IPS-18c (cell line): ENCODE measurements at regions not wholly inside any gene's neighbourhood (a gene's known extent, or its start where the extent isn't known, plus 50 kb on each side); places are given as distances from the start of the nearest gene placed in this dataset.

Source experiments
- H3K4me3 ChIP-seq: 2 replicates; pipeline ENCODE4 v1.7.0; 2013; ENCODE audit warnings: low read depth, mild to moderate bottlenecking, low read length, moderate library complexity; ENCODE audit not compliant: insufficient read depth
- H3K9me3 ChIP-seq: one replicate; pipeline ENCODE4 v1.6.1; 2013; ENCODE audit warnings: mild to moderate bottlenecking, low read length, moderate library complexity; ENCODE audit not compliant: control insufficient read depth, insufficient read depth

DNA sequence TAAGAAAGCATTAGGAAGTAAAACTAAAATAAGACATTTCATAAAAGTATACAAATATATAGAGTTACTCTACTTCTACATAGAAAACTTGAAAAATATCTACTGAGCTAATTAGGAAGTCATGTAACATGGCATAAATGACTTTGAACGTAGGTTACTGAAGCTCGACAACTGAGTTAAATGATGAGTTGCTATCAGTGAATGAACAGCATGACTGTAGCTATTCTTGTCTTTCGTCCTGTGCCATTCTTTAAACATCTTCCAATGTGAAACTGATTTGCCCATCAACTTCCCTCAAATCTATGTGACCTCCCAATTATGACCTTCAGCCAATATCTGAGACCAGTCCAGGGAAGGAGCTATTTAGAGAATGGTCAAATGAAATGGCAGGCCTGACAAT, 113.5 kb upstream of the NEBL start:
- no peak overlapping the region for H3K4me3 ChIP-seq
- peaks cover 2% of the 10 kb centered on the region for H3K9me3 ChIP-seq

DNA sequence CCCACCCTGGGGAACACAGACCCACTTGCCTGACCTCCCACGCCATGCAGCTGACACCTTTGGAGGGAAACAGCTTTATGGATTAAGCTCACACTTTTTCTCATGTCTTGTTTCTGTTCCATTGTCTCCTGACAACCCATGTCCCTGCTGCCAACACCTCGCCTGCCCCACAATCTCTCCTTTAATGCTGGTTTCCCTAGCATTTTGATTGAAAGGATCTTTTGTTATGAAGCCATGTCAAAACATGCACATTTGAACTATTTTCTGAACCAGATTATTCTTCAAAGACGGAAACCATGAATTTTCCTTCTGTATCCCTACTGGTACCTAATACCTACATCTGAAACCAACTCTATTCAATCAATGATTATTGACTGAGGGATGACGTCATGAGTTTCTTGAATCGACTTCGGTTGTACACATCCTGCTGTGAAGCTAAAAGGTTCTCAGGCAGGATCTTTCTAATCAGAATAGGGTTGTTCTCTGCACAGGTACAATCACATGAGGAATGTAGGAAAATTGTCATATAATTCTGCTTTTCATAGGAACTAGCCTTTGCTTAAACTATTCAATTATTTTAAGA, 106.2 kb upstream of the NEBL start:
- Histone ChIP-seq H3K4me3 (no peak overlapping the region), H3K9me3 (no peaks in the 10 kb centered on the region)

DNA sequence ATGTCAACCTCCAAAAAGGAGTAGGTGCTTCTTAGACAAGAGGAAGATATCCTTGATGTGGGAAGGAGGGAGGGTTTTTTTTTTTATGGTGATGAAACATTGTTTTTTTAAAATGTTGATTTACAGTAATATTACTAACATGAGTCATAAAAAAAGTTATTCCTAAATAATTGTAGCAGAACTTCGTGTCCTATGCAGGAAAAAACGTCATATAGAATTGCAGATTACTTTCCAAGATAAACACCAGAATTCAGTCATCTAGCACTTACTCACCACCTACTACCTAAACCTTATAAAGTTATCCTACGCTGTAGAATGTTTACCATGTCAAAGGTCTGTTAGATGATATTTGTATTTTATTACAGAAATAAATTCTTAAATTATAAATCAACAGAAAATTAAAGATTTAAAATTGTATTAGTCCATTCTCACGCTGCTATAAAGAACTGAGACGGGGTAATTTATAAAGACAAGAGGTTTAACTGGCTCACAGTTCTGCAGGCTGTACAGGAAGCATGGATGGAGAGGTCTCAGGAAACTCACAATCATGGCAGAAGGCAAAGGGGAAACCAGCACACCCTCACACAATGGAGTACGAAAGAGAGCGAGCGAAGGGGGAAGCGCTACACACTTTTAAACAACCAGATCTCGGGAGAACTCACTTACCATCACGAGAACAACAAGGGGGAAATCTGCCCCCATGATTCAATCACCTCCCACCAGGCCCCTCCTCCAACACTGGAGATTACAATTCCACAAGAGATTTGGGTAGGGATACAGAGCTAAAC, 105.2 kb upstream of the NEBL start:
- H3K9me3 ChIP-seq: no peaks in the 10 kb centered on the region
- H3K4me3 ChIP-seq: no peak overlapping the region

DNA sequence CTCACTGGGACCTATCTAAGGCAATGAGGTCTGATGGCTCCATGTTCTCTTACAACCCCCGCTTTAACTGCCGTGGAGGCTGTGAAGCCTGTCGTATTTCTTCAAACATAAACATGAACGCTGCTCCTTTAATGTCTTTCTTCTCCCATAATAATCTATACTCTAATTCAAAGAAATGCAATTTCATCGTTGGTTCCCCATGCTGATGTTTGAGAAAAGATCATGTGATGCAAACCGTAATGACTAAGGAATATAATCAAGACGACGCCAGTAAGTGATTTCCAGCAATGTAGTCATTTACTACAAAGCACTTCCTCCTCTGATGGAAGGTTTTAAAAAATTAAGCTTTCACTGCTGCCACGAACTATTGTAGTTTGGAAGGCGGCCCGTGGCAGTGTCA, 102.6 kb upstream of the NEBL start:
- H3K4me3 ChIP-seq: no peak overlapping the region
- H3K9me3 ChIP-seq: no peaks in the 10 kb centered on the region

DNA sequence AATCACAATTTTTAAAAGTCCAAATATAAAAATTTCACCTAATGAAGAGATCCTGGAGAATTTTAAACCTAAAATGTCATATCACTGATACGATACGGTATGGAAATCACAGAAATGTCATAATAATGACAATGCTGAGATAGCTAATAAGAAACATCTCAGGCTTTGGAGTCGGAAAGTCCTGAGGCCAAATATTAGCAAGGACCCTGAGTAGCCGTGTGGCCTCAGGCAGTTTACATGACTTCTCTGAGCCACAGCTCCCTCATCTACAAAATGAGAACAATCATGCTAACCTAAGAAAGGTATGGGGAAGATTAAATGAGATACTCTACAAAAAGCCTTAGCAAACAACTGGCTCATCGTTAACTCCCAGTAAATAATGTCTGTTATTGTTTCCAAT, 100.9 kb upstream of the NEBL start:
- Histone ChIP-seq H3K4me3 (no peak overlapping the region), H3K9me3 (no peaks in the 10 kb centered on the region)

DNA sequence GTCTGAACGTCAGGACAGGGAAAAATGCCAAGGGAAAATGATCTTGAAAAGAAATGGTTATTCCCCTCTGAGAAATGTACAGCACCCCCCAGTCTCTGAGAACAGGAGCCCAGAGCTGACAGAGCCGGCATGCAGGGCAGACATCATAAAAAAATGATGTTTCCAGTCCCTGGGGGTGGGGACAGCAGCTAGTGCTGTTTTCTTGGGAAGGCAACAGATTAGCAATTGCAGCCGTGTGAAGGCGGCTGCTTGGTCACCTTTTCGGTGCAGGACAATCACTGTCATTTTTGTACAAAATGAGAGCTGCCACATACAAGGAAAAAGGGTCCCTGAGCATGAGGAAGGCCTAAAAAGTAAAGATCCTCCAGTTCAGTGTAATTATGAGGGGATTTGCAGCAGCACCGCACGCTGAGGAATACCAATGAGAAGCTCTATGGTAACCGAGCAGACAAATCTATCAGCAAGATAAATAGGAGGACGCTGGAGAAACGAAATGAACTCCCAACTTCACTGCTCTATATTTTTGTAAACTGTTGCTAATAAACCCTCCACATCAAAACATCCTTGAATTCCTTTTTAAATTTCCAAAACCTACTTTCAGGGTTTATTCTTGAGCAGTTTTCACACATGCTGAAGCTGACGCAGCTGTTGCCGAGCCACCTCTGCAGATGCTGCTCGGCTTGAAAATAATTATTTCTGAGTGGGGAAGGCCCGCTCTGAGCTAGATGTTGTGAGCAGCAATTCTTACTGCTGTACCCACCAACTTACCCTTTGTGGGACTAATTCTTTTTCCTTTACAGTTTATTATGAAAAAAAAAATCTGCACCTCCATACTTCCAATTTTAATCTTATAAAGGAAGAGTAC, 98.2 kb upstream of the NEBL start:
- no peak overlapping the region for H3K4me3 ChIP-seq

DNA sequence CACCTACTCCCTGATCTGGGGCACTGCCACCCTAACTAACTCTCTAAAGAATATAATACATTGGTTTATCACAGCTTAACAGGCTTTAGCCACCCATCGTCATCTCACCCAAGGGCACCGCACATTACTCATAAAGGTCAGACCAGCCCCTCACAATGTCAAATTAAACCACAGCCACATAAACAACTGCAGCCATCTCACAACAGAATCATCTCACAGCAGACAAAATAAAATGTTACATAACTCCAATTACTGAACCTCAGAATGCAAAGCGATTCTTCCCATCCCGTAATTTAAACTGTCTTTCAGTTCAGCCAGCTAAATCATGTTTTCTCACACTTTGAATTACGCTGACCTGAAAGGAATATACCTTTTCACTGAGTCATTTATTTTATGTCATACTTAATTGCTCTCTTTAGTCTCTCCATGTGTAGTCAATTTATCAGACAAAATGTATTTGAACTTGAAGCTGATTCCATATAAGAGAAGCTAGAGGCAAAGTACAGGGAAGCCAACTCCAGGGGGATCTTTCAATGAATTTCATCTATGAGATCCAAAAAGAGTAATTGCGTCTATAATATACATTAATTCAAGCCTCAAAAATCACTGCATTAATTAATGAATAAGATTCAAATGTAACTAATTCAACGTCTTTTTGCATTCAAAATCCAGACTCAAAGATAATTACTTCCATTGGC, 96.9 kb upstream of the NEBL start:
- Histone ChIP-seq H3K4me3 (no peak overlapping the region), H3K9me3 (no peaks in the 10 kb centered on the region)

More for the DNA sequence above, 98.2 kb upstream of the NEBL start:
- H3K9me3 ChIP-seq: no peaks in the 10 kb centered on the region

DNA sequence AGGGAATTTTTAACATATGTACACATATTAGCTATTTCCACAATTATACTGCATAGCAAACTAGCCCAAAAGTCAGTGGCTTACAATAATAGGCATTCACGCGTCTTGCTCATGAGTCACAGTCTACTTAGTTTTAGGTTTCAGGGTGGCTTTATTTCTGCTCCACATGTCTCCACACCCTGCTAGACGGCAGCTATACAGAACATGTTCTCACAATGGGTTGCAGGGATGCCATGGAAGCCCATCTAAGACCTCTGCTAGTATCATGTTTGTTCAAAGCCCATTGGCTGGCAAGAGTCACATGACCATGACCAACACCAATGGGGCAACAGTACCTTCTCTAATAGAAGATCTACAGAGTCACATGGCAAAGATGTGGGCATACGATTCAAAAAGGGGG, 96.3 kb upstream of the NEBL start:
- no peaks in the 10 kb centered on the region for H3K9me3 ChIP-seq
- no peak overlapping the region for H3K4me3 ChIP-seq

DNA sequence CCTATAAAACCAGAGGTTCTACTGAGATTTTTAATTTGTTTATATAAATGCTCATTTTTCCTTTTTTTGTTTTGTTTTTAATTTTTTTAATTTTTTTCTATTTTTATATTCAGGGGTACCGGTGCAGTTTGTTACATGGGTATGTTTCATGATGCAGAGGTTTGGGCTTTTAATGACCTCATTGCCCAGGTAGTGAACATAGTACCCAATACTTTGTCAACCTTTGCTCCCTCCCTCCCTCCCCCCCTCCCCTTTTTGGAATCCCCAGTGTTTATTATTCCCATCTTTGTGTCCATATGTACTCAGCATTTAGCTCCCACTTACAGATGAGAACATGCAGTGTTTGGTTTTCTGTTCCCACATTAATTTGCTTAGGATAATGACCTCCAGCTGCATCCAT, 94.4 kb upstream of the NEBL start:
- Histone ChIP-seq H3K4me3 (no peak overlapping the region), H3K9me3 (no peaks in the 10 kb centered on the region)

DNA sequence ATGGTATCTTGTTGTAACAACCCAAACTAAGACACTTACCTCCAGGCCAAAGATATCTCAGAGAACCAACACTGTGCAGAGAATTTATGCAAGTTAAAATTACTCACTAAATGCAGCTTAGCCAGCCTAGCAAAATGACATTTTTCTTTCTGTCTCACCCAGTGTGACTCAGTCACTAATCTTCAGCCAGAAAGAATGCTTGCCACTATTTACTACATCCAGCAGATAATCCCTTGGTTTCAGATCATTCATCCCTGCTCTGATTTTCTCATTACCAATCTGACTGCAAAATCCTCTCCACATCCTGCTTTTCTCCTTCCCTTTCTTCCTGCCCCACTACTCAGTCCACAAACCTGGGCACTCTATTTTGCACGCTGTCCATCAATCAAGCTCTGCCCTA, 93.5 kb upstream of the NEBL start:
- H3K9me3 ChIP-seq: no peaks in the 10 kb centered on the region
- no peak overlapping the region for H3K4me3 ChIP-seq

DNA sequence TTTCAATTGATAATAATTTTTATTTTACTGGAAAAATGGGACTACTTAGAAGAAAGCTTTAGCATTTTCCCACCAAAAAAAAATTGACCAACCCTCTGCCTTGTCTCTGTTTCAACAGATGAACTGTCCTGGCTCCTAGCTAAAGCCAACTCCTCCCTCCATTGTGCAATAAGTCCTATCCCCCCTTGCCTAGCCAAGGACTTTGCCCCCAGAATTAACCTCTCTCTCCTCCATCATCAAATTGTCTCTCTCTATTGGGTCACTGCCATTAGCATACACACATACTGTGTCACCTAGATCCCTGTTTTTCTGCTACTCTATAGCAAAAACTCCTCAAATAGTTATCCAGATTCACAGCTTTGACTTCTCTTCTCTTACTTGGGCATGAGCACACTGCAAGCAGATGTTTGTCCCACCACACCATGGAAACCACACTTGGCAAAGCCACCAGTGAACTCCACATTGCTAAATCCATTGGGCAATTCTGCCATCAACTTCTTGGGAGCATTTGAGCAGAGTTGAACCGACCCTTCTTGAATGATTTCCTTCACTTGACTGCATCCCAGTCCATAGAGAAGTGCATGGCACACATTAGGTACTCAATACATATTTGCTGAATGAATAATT, 91.4 kb upstream of the NEBL start:
- Histone ChIP-seq H3K4me3 (no peak overlapping the region), H3K9me3 (no peaks in the 10 kb centered on the region)

DNA sequence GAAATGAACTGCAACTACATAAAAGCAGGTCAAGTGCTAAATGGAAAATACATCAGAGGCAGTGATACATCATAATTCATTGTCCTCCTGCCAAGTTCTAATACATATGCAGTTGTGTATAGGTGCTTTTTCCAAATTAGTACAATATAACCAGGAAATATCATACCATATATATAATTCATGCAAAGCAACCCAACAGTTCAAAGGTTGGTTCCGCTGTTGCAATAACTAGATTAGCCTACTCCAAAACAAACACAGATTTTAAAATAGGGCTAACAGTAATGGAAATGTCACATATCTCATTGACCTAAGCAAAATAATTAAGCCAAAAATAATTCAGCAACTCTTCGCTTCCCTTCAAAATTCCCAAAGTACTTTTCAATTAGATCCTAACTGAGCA, 88.9 kb upstream of the NEBL start:
- no peak overlapping the region for H3K4me3 ChIP-seq
- no peaks in the 10 kb centered on the region for H3K9me3 ChIP-seq

DNA sequence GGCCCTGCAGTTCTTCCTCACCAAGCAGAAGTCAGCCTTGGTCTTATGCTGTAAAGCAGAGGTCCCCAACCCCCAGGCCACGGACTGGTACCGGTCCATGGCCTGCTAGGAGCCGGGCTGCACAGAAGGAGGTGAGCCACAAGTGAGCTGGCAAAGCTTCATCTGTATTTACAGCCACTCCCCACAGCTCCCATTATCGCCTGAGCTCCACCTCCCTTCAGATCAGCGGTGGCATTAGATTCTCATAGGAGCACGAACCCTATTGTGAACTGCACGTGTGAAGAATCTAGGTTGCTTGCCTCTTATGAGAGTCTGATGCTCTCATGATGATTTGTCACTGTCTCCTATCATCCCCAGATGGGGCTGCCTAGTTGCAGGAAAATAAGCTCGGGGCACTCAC, 87.6 kb upstream of the NEBL start:
- no peak overlapping the region for H3K4me3 ChIP-seq
- no peaks in the 10 kb centered on the region for H3K9me3 ChIP-seq

DNA sequence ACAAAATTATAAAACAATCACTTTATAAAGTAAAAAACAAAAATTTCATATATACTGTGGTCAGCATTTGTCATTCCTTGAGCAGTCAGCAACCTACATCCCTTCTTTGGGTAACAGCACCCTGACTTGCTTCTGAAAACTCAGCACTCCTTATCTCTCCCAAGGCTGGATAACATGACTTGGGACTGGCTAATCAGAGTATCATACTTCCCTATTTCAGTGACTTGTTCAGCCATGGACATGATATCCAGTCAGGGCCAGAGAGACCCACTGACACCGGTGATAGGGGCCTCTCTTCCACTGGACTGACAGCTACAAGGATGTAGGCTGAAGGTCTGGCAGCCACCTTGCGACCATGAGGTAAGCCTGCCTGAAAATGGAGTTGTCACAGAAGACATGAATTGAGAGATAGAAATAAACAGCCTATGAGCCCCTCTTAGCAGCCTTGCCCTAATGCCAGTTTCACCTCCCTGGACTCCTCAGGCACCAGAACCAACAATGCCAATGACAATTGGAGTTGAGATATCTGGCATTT, 84.4 kb upstream of the NEBL start:
- no peak overlapping the region for H3K4me3 ChIP-seq
- H3K9me3 ChIP-seq: no peaks in the 10 kb centered on the region

DNA sequence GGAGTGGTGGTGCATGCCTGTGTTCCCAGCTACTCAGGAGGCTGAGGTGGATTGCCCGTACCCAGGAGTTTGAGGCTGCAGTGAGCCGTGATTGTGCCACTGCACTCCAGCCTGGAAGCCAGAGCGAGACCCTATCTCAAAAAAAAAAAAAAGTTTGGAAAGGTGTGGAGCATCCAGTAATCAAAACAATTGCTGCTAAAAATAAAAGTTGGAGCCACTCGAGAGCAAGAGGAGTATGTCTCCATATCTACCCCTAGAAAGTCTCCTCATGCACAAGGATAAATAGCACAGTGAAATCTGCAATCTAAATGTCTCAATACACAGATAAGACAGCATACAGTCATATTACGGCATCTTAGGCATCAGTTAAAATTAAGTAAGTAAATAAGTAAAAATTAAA, 81.5 kb upstream of the NEBL start:
- H3K9me3 ChIP-seq: no peaks in the 10 kb centered on the region

DNA sequence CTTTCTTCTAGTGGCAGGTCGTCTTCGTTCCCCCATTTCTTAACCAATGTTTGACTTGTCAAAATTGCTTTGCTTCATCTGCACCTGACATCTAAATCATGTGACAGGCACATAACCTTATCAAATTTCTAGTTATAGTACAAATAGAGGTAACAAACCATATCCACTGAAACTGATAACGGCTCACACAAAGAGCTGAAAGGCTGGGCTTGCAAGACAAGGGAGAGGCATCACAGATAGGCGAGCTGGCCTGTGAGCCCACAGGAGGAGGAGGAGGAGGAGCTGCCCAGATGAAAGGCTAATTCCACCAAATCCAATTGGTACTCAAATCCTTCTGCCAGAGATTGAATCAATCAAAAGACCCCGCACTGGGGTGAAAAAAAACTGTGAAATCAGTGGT, 80.2 kb upstream of the NEBL start:
- no peak overlapping the region for H3K4me3 ChIP-seq
- H3K9me3 ChIP-seq: no peaks in the 10 kb centered on the region

More for the DNA sequence above, 81.5 kb upstream of the NEBL start:
- no peak overlapping the region for H3K4me3 ChIP-seq

DNA sequence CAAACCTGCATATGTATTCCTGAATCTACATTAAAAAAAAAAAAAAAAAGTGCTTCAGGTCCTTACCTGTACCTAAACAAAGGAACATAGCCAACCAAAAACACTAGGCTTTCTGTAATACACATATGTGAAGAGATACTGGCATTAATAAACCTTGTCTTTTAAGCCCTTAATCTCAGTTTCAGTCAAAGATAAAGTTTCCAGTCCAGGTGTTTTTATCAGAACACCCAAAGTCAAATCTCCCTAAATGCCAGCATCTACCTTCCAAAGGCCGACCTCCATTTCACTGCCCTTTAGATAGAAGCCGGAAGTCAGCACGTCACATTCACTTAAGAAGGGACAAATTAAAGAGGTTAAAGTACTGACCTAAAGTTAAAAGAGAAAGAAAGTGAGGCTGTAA, 79.8 kb upstream of the NEBL start:
- Histone ChIP-seq H3K9me3 (no peaks in the 10 kb centered on the region), H3K4me3 (no peak overlapping the region)
